ENCODE measurements at regions not wholly inside any gene's neighbourhood (a gene's known extent, or its start where the extent isn't known, plus 50 kb on each side); places are given as distances from the start of the nearest gene placed in this dataset.

- TF ChIP-seq JUNB (IDR thresholded peaks at IDR 0.05) (no peak), CTCF (IDR thresholded peaks at IDR 0.05 in 2 of 3, conservative IDR thresholded peaks at IDR 0.05 in 1 of 3; ENCODE audit: control insufficient read depth in 2 of 3, extremely low read depth in 1 of 3, insufficient read depth in 1 of 3, low read depth in 3 of 3, low read length in 3 of 3) (no peak), ZNF24 (IDR thresholded peaks at IDR 0.05) (no peak), RFX5 (IDR thresholded peaks at IDR 0.05; ENCODE audit: low read depth, low read length) (no peak), ATF3 (IDR thresholded peaks at IDR 0.05; ENCODE audit: borderline replicate concordance, extremely low read depth, low read depth, low read length) (no peak), REST (IDR thresholded peaks at IDR 0.05; ENCODE audit: low read depth, low read length) (no peak), BRCA1 (IDR thresholded peaks at IDR 0.05; ENCODE audit: low read depth, low read length) (no peak)
Observed at GRCh38 chr5:3484836-3485235, 110.8 kb upstream of the IRX1 start.
